Endothelial cell (in vitro differentiated cells): ENCODE measurements at regions not wholly inside any gene's neighbourhood (a gene's known extent, or its start where the extent isn't known, plus 50 kb on each side); places are given as distances from the start of the nearest gene placed in this dataset.

Experiments
- DNase-seq: peaks from one replicate; pipeline ENCODE4 v3.0.0; 2021; ENCODE audit warnings: low spot score
- H3K27ac Mint-ChIP-seq: one replicate; pipeline ENCODE4 v1.8.0; 2021; ENCODE audit warnings: mixed read lengths, inconsistent platforms; ENCODE audit not compliant: unreplicated experiment
- H3K27me3 Mint-ChIP-seq: one replicate; pipeline ENCODE4 v1.8.0; 2021; ENCODE audit warnings: mild to moderate bottlenecking, moderate library complexity, mixed read lengths, inconsistent platforms; ENCODE audit not compliant: unreplicated experiment
- H3K36me3 Mint-ChIP-seq: one replicate; pipeline ENCODE4 v1.8.0; 2021; ENCODE audit warnings: mild to moderate bottlenecking, low read depth, mixed read lengths, inconsistent platforms; ENCODE audit not compliant: unreplicated experiment
- H3K4me1 Mint-ChIP-seq: one replicate; pipeline ENCODE4 v1.8.0; 2021; ENCODE audit warnings: mild to moderate bottlenecking, mixed read lengths, inconsistent platforms; ENCODE audit not compliant: unreplicated experiment
- H3K4me3 Mint-ChIP-seq: one replicate; pipeline ENCODE4 v1.8.0; 2021; ENCODE audit warnings: mild to moderate bottlenecking, mixed read lengths, inconsistent platforms; ENCODE audit not compliant: unreplicated experiment
- H3K9me3 Mint-ChIP-seq: one replicate; pipeline ENCODE4 v1.8.0; 2021; ENCODE audit warnings: mixed read lengths, inconsistent platforms; ENCODE audit not compliant: unreplicated experiment
- CTCF ChIP-seq: fragments of 200-600 bp; sonication (generic); IDR thresholded peaks from one replicate; pipeline ENCODE4 v1.5.0; 2021; ENCODE audit warnings: antibody characterized with exemption; ENCODE audit not compliant: unreplicated experiment

- TF ChIP-seq CTCF, result no peak
- no peaks in the 10 kb centered on the region for H3K9me3 Mint-ChIP-seq
- no peak for DNase-seq
- peaks cover 3% of the 10 kb centered on the region for H3K4me1 Mint-ChIP-seq
- H3K27me3 Mint-ChIP-seq, result no peaks in the 10 kb centered on the region
- H3K4me3 Mint-ChIP-seq, result no peak overlapping the region
- H3K27ac Mint-ChIP-seq, result no peak overlapping the region
- H3K36me3 Mint-ChIP-seq, result no peaks in the 10 kb centered on the region
Measured at GRCh38 chr21:34019402-34019801, 54.0 kb upstream of the MRPS6 start.

- Mint-ChIP-seq H3K27ac (no peak overlapping the region), H3K36me3 (no peaks in the 10 kb centered on the region), H3K4me1 (peaks cover 3% of the 10 kb centered on the region), H3K9me3 (no peaks in the 10 kb centered on the region), H3K27me3 (no peaks in the 10 kb centered on the region), H3K4me3 (no peak overlapping the region)
- TF ChIP-seq CTCF, result no peak
- no peak for DNase-seq
Measured at GRCh38 chr21:34018910-34019309, 54.5 kb upstream of the MRPS6 start.

- DNase-seq, result no peak
- Mint-ChIP-seq H3K36me3 (no peaks in the 10 kb centered on the region), H3K4me3 (no peak overlapping the region), H3K4me1 (peaks cover 3% of the 10 kb centered on the region), H3K27ac (no peak overlapping the region), H3K9me3 (no peaks in the 10 kb centered on the region), H3K27me3 (no peaks in the 10 kb centered on the region)
- TF ChIP-seq CTCF, result no peak
Measured at GRCh38 chr21:34018185-34018584, 55.2 kb upstream of the MRPS6 start.

- H3K27me3 Mint-ChIP-seq, result no peaks in the 10 kb centered on the region
- no peaks in the 10 kb centered on the region for H3K36me3 Mint-ChIP-seq
- no peaks in the 10 kb centered on the region for H3K9me3 Mint-ChIP-seq
- no peak overlapping the region for H3K27ac Mint-ChIP-seq
- TF ChIP-seq CTCF, result no peak
- no peak overlapping the region for H3K4me3 Mint-ChIP-seq
- peaks cover 1% of the 10 kb centered on the region for H3K4me1 Mint-ChIP-seq
- no peak for DNase-seq
Measured at GRCh38 chr21:34017039-34017961, 56.1 kb upstream of the MRPS6 start.

- Mint-ChIP-seq H3K4me3 (peak overlapping the region; percentile 60), H3K27me3 (no peaks in the 10 kb centered on the region), H3K4me1 (no peaks in the 10 kb centered on the region), H3K36me3 (peaks cover 4% of the 10 kb centered on the region), H3K9me3 (no peaks in the 10 kb centered on the region), H3K27ac (no peak overlapping the region)
- no peak for DNase-seq
- no peak for TF ChIP-seq CTCF
Measured at GRCh38 chr21:34012640-34013039, 60.7 kb upstream of the MRPS6 start.
